OCI-LY7 (cell line): ENCODE measurements at regions not wholly inside any gene's neighbourhood (a gene's known extent, or its start where the extent isn't known, plus 50 kb on each side); places are given as distances from the start of the nearest gene placed in this dataset.

Source experiments
- BruUV-seq: library from RNA; stranded (reverse); fragments of 400-500 nt; replicated peaks from 2 replicates; lab custom pipeline; 2021; lab: Mats Ljungman, UMichigan
- CTCF ChIA-PET: fragments of 300-600 bp; sonication (Branson Sonifier 250); formaldehyde crosslinking; loops from one replicate; lab custom pipeline; 2022; ENCODE audit warnings: antibody characterized with exemption; ENCODE audit not compliant: unreplicated experiment; lab: Charles Lee
- POLR2A ChIA-PET: fragments of 300-600 bp; sonication (Branson Sonifier 250); formaldehyde crosslinking; loops from one replicate; lab custom pipeline; 2022; ENCODE audit warnings: antibody characterized with exemption; lab: Charles Lee
- DNase-seq: peaks from one replicate; pipeline ENCODE4 v3.0.0-alpha.2; 2015; ENCODE audit warnings: low spot score
- H2AFZ ChIP-seq: fragments of 200-600 bp; sonication (generic), shearing (Covaris generic); 2 replicates; pipeline ENCODE4 v1.6.1; 2014; ENCODE audit warnings: mild to moderate bottlenecking, antibody characterized with exemption, low read length, moderate library complexity
- H3K27ac ChIP-seq: fragments of 200-600 bp; sonication (generic); 2 replicates; pipeline ENCODE4 v1.5.1; 2014; ENCODE audit warnings: mixed run types, low read depth, mild to moderate bottlenecking, moderate library complexity, low read length, inconsistent platforms; ENCODE audit not compliant: poor library complexity, severe bottlenecking
- H3K36me3 ChIP-seq: fragments of 200-600 bp; sonication (generic); 2 replicates; pipeline ENCODE4 v1.6.1; 2014; ENCODE audit warnings: mild to moderate bottlenecking, antibody characterized with exemption, low read length, moderate library complexity, mixed read lengths; ENCODE audit not compliant: insufficient read depth
- H3K4me1 ChIP-seq: fragments of 200-600 bp; sonication (generic); 2 replicates; pipeline ENCODE4 v1.5.1; 2014; ENCODE audit warnings: mild to moderate bottlenecking, low read length; ENCODE audit not compliant: insufficient read depth, poor library complexity, severe bottlenecking
- H3K4me2 ChIP-seq: fragments of 200-600 bp; sonication (generic); 2 replicates; pipeline ENCODE4 v1.6.1; 2014; ENCODE audit warnings: mild to moderate bottlenecking, low read length
- H3K4me3 ChIP-seq: fragments of 200-600 bp; sonication (generic); 2 replicates; pipeline ENCODE4 v1.5.1; 2014; ENCODE audit warnings: mild to moderate bottlenecking, low read depth, low read length; ENCODE audit not compliant: poor library complexity, severe bottlenecking
- H3K79me2 ChIP-seq: fragments of 200-600 bp; sonication (generic); 2 replicates; pipeline ENCODE4 v1.6.1; 2016; ENCODE audit warnings: low read depth, mild to moderate bottlenecking, low read length, moderate library complexity, mixed read lengths; ENCODE audit not compliant: insufficient read depth
- H3K9me2 ChIP-seq: fragments of 200-600 bp; sonication (generic); 2 replicates; pipeline ENCODE4 v1.6.1; 2016; ENCODE audit warnings: mild to moderate bottlenecking, low read length, mixed read lengths; ENCODE audit not compliant: insufficient read depth
- H3K9me3 ChIP-seq: fragments of 200-600 bp; sonication (generic); 2 replicates; pipeline ENCODE4 v1.6.1; 2014; ENCODE audit warnings: mild to moderate bottlenecking, mixed run types, low read length, mixed read lengths
- H4K20me1 ChIP-seq: fragments of 200-600 bp; sonication (generic); 2 replicates; pipeline ENCODE4 v1.6.1; 2014; ENCODE audit warnings: mild to moderate bottlenecking, antibody characterized with exemption, low read length, moderate library complexity, mixed read lengths; ENCODE audit not compliant: insufficient read depth
- CTCF ChIP-seq: fragments of 200-600 bp; sonication (generic); conservative IDR thresholded peaks from 2 replicates; pipeline ENCODE4 v1.5.1; 2014; ENCODE audit warnings: mild to moderate bottlenecking, antibody characterized with exemption, low read length, moderate library complexity, mixed read lengths
- EZH2phosphoT487 ChIP-seq: fragments of 200-600 bp; sonication (generic); IDR thresholded peaks from 2 replicates; pipeline ENCODE4 v1.6.1; 2018; ENCODE audit warnings: low read depth, borderline replicate concordance, mild to moderate bottlenecking, mixed run types, antibody characterized with exemption, low read length, moderate library complexity, mixed read lengths
- intact Hi-C: fragments of 100-400 bp; cut with micrococcal nuclease; formaldehyde crosslinking; loops from one replicate; pipeline ENCODE4 v1.10.0; 2022; ENCODE audit not compliant: unreplicated experiment

- no peak overlapping the region for H3K4me3 ChIP-seq
- intact Hi-C loops: no loop called here
- no peak overlapping the region for H3K4me2 ChIP-seq
- TF ChIP-seq CTCF (no peak), EZH2phosphoT487 (no peak)
- POLR2A ChIA-PET: no interaction called here
- no peaks in the 10 kb centered on the region for H3K9me2 ChIP-seq
- no peaks in the 10 kb centered on the region for H4K20me1 ChIP-seq
- H2AFZ ChIP-seq: no peak overlapping the region
- H3K9me3 ChIP-seq: no peaks in the 10 kb centered on the region
- no peak for DNase-seq
- no peaks in the 10 kb centered on the region for H3K4me1 ChIP-seq
- H3K27ac ChIP-seq: no peak overlapping the region
- no peaks in the 10 kb centered on the region for H3K36me3 ChIP-seq
- CTCF ChIA-PET: no interaction called here
- H3K79me2 ChIP-seq: no peaks in the 10 kb centered on the region
- no TSS peak for BruUV-seq
Measured at GRCh38 chr6:163646866-163647265, 232.3 kb downstream of the QKI start.

GRCh38 chr6:163646133-163646532, 231.6 kb downstream of the QKI start:
- intact Hi-C loops: no loop called here
- no peaks in the 10 kb centered on the region for H3K4me1 ChIP-seq
- no peak for DNase-seq
- no peaks in the 10 kb centered on the region for H3K36me3 ChIP-seq
- H3K9me2 ChIP-seq: no peaks in the 10 kb centered on the region
- H3K9me3 ChIP-seq: no peaks in the 10 kb centered on the region
- H3K4me2 ChIP-seq: no peak overlapping the region
- H4K20me1 ChIP-seq: no peaks in the 10 kb centered on the region
- TF ChIP-seq CTCF: no peak
- no peak for TF ChIP-seq EZH2phosphoT487
- no TSS peak for BruUV-seq
- no peak overlapping the region for H3K27ac ChIP-seq
- CTCF ChIA-PET: no interaction called here
- H3K4me3 ChIP-seq: no peak overlapping the region
- H3K79me2 ChIP-seq: no peaks in the 10 kb centered on the region
- H2AFZ ChIP-seq: no peak overlapping the region
- POLR2A ChIA-PET: no interaction called here

GRCh38 chr6:163645560-163645959, 231.0 kb downstream of the QKI start:
- CTCF ChIA-PET: no interaction called here
- Histone ChIP-seq H3K4me1 (no peaks in the 10 kb centered on the region), H3K4me3 (no peak overlapping the region), H3K36me3 (no peaks in the 10 kb centered on the region), H3K79me2 (no peaks in the 10 kb centered on the region), H3K4me2 (no peak overlapping the region), H2AFZ (no peak overlapping the region), H3K9me2 (no peaks in the 10 kb centered on the region), H4K20me1 (no peaks in the 10 kb centered on the region), H3K9me3 (no peaks in the 10 kb centered on the region), H3K27ac (no peak overlapping the region)
- intact Hi-C loops: no loop called here
- no TSS peak for BruUV-seq
- no peak for DNase-seq
- TF ChIP-seq EZH2phosphoT487 (no peak), CTCF (no peak)
- POLR2A ChIA-PET: no interaction called here
